IMR-90 (cell line): ENCODE measurements at regions not wholly inside any gene's neighbourhood (a gene's known extent, or its start where the extent isn't known, plus 50 kb on each side); places are given as distances from the start of the nearest gene placed in this dataset.

ENCODE experiments used
- BHLHE40 ChIP-seq: fragments of 150-350 bp; IDR thresholded peaks from 2 replicates; pipeline ENCODE4 v1.6.1; 2016; ENCODE audit warnings: mild to moderate bottlenecking, low read depth, low read length
- CEBPB ChIP-seq: IDR thresholded peaks from 2 replicates; pipeline ENCODE4 v1.6.1; 2012; ENCODE audit warnings: low read depth, low read length, improper control_type of control experiment
- CHD1 ChIP-seq: IDR thresholded peaks from 2 replicates; pipeline ENCODE4 v1.6.1; 2012; ENCODE audit warnings: low read depth, low read length, improper control_type of control experiment
- CTCF ChIP-seq: conservative IDR thresholded peaks from 2 replicates; pipeline ENCODE4 v1.5.1; 2012; ENCODE audit warnings: mild to moderate bottlenecking, low read depth, low read length, improper control_type of control experiment
- MAFK ChIP-seq: IDR thresholded peaks from 2 replicates; pipeline ENCODE4 v1.6.1; 2012; ENCODE audit warnings: low read depth, low read length, improper control_type of control experiment
- MAZ ChIP-seq: IDR thresholded peaks from 2 replicates; pipeline ENCODE4 v1.6.1; 2012; ENCODE audit warnings: low read depth, mild to moderate bottlenecking, low read length, improper control_type of control experiment, moderate library complexity, borderline replicate concordance
- MXI1 ChIP-seq: IDR thresholded peaks from 2 replicates; pipeline ENCODE4 v1.6.1; 2012; ENCODE audit warnings: low read depth, mild to moderate bottlenecking, low read length, moderate library complexity, borderline replicate concordance
- POLR2A ChIP-seq: IDR thresholded peaks from 2 replicates; pipeline ENCODE4 v1.6.1; 2012; ENCODE audit warnings: mild to moderate bottlenecking, low read depth, low read length
- RAD21 ChIP-seq: IDR thresholded peaks from 2 replicates; pipeline ENCODE4 v1.6.1; 2012; ENCODE audit warnings: low read length, improper control_type of control experiment
- RCOR1 ChIP-seq: IDR thresholded peaks from 2 replicates; pipeline ENCODE4 v1.6.1; 2012; ENCODE audit warnings: mild to moderate bottlenecking, low read length, improper control_type of control experiment; ENCODE audit not compliant: insufficient replicate concordance
- RFX5 ChIP-seq: IDR thresholded peaks from 2 replicates; pipeline ENCODE4 v1.8.0; 2012; ENCODE audit warnings: low read depth, mild to moderate bottlenecking, low read length, moderate library complexity
- SMC3 ChIP-seq: fragments of 150-350 bp; IDR thresholded peaks from 2 replicates; pipeline ENCODE4 v1.6.1; 2016; ENCODE audit warnings: low read depth, mild to moderate bottlenecking, antibody characterized with exemption, low read length, moderate library complexity
- USF2 ChIP-seq: fragments of 150-350 bp; IDR thresholded peaks from 2 replicates; pipeline ENCODE4 v1.6.1; 2017; ENCODE audit warnings: mild to moderate bottlenecking, antibody characterized with exemption, low read length, low read depth

- TF ChIP-seq CTCF (no peak), USF2 (no peak), POLR2A (no peak), RCOR1 (no peak), BHLHE40 (no peak), SMC3 (no peak), MXI1 (no peak), MAZ (no peak), CEBPB (no peak), CHD1 (no peak), RAD21 (no peak), RFX5 (no peak), MAFK (no peak)
Measured at GRCh38 chr4:8694651-8695151, 102.1 kb downstream of the CPZ start.
